Activated CD4-positive, alpha-beta T cell treated with anti-CD3 and anti-CD28 coated beads for 48 hours (primary cell): ENCODE measurements at regions not wholly inside any gene's neighbourhood (a gene's known extent, or its start where the extent isn't known, plus 50 kb on each side); places are given as distances from the start of the nearest gene placed in this dataset.
A peak's percentile ranks its signal among the peaks of the same experiment; 100 is the strongest.

Experiments used
- DNase-seq: peaks from one replicate; pipeline ENCODE4 v3.0.0-alpha.2; 2020

GRCh38 chr18:48488388-48488850, 50.4 kb upstream of the CTIF start:
- no peak for DNase-seq

DNA sequence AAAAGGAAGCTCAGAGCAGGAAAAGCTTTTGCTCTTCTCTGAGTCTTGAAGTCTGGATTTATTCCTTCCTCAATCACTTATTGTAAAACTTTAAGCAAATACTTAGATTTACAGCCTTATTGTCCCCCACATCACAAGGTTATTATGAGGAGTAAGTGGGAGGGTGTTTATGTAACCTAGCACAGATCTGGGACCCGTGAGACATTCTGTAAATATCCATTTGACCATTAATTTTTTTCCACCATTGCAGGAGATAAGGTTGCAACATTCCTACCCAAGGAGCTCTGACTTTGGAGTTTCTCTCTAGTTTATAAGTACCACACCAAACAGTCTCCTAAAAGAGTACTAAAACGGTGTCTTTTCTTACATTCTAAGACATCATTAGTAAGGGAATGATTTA, 52.1 kb upstream of the CTIF start:
- no peak for DNase-seq

DNA sequence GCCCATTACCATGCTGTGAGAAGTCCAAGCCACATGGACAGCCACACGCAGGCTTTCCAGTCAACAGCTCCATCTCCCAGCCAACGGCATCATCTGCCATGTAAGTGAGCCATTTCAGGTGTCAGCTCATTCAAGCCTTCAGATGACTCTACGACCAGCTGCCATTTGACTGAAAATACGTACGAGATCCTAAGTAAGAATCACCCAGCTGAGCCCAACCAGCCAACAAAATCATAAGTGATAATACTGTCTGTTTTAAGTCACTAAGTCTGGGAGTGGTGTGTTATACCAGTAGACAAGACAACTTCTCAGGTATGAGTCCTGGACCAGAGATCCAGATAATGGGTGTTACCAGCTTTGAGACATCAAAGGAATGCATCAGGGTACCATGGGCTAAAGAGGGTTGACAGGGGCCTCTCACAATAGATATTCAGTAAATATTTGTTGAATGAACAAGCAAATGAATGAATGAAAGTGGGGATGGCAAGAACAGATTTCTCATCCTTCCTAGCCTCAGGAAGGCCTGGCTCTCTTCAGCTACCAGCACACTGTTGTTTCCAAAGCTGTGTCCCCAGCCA, 52.9 kb upstream of the CTIF start:
- no peak for DNase-seq

DNA sequence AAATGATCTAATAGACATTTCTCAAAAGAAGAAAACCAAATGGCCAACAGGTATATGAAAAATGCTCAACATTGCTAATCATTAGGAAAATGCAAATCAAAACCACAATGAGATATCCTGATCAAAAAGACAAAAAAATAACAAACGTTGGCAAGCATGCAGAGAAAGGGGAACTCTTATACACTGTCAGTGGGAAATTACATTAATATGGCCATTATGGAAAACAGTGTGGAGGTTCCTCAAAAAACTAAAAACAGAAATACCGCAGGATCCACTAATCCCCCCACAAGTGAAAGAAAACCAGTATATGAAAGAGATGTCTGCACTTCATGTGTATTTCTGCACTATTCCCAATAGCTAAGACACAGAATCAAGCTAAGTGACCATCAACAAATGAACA, 57.7 kb upstream of the CTIF start:
- DNase-seq = no peak

DNA sequence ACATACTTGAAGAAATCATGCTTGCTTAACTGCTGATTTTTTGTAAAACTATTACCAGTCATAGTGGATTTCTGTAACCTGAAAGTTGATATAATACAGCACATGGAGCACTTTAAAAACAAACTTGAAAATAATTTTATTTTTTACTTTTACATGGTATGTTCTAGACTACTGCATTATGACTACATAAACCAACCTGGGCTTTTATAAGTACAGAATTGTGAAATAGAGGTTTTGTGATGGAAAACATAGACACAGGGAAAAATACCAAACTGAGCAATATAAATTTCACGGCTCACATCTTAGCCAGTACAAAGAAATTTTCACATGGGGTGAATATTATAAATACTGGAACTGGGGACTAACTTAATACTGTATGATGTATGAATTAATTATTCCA, 59.3 kb upstream of the CTIF start:
- DNase-seq = no peak

DNA sequence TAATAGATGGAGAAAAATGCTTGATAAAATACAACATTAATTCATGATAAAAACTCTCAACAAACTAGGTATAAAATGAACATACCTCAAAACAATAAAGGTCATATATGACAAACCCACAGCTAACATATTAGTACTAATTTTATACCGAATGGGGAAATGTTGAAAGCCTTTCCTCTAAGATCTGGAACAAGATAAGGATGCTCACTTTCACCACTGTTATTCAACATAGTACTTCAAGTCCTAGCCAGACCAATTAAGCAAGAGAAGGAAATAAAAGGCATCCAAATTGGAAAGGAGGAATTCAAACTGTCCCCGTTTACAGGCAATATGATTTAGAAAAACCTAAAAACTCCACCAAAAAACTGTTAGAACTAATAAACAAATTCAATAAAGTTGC, 61.5 kb upstream of the CTIF start:
- no peak for DNase-seq

- no peak for DNase-seq
Measured at GRCh38 chr18:48476550-48476917, 62.3 kb upstream of the CTIF start.

- DNase-seq = peak; percentile 31
Measured at GRCh38 chr18:48475635-48476549, 62.9 kb upstream of the CTIF start.

DNA sequence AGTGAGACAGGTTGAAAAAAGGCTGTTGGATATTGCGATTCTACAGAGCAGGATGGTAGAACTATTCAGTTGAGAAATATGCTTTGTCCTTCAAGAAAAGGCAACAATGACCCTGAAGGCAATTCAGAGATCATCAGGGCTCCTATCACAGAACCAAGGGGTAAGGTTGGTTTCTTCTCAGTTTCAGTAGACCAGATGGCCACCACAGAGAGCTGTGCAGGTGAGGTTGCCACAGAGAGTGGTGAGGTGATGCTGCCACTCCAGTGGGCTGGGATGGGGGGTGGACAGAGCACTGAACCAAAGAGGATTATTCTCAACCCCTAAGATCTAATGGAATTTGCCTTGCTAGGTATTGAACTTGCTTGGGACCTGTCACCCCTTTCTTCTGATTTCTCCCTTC, 64.6 kb upstream of the ZBTB7C start:
- no peak for DNase-seq

DNA sequence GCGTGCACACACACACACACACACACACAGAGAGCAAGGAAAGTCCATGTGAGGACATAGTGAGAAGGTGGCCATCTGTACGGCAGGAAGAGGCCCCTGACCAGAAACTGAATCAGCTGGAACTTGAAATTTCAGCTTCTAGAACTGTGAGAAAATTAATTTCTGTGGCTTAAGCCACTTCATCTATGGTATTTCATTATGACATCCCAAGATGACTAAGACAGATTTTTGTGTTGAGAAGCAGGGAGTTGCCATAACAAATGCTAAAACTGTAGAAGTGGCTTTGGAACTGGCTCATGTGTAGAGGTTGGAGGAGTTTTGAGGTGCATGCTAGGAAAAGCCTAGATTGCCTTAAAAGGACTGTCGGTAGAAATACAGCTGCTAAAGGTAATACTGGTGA, 63.4 kb upstream of the ZBTB7C start:
- DNase-seq = no peak

GRCh38 chr18:48470484-48471180, 61.4 kb upstream of the ZBTB7C start:
- DNase-seq = no peak

DNA sequence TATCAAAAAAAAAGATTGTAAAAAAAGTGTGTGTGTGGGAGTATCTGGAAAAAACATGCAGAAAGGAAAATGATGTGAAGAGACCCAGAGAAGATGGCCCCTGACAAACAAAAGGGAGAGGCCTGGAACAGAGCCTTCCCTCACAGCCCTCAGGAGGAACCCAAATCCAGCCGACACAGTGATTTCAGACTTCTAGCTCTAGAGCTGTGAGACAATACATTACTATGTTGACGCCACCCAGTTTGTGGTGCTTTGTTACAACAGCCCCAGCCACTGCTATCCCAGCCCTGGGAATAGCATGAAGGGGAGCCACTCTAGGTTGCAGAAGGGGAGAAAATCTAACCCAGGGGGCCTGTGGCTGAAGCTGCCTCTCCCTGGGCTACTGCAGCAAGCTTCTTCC, 59.0 kb upstream of the ZBTB7C start:
- DNase-seq = no peak

DNA sequence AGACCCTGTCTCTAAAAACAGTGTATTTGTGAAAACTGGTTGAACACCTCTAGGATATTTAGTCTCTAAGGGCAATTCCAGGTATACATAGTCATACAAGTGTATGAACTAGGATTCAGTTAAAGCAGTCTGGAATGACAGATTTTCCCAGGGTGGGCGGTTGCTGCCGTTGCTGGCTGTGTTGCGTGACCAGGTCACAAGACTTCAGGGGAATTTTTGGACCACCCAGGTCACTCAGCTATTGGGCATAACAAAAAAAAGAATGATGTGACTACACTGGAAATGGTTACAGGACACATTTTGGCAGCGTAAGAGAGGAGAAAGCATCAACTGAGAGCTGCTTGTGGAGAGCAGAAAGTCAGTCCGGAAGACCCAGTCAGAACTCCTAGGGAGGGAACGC, 58.0 kb upstream of the ZBTB7C start:
- DNase-seq = no peak

- no peak for DNase-seq
Measured at GRCh38 chr18:48462510-48462909, 53.3 kb upstream of the ZBTB7C start.

DNA sequence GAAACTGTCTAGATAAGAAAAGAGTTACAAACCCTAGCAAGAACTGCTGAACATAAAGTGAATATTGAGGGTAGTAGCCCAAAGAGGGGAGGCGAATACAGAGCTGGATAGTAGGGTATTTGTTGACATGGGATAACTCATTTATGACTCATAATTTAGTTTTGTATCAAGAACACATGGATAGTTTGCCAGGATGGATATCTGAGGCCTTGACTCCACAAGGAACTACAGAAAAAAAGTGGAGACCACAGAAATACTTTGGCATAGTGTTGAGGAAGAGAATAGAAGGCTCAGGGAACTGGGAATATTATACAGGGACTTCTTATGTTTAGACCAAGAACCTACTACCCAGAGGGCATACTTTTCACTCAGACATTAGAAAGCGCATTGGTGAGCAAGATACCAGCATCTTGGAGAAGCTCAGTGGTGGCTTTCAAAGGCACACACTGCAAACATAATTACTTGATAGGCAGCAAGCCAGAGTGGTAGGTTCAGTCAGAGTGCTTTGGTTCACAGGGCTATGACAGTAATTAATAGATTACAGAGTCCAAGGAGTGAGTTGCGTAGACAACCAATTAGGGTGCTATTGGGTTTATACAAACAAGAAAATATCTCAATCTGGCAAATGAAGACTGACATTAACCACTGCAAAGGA, 51.9 kb upstream of the ZBTB7C start:
- no peak for DNase-seq

- no peak for DNase-seq
Measured at GRCh38 chr18:48459465-48459864, 50.3 kb upstream of the ZBTB7C start.

DNA sequence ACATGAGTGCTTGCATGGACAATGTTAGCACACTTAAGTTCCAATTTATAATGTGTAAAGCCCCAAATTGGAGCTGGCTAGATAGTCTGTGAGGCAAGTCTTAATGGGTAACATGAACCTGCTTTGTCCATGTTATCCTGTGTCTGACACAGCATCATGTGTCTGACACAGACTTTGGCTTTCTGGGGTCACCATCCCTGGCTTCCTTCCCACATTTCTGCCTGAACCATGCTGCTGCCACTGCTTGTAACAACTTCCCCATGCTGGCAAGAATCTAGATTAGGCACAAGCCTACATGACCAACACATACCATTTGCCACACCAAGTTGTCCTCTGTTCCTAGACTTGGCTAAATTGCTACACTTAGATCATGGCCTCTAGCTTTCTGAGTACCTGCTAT, 49.8 kb upstream of the ZBTB7C start:
- DNase-seq = no peak
